22Rv1 (cell line): ENCODE measurements at regions not wholly inside any gene's neighbourhood (a gene's known extent, or its start where the extent isn't known, plus 50 kb on each side); places are given as distances from the start of the nearest gene placed in this dataset.

ENCODE experiments used
- ZFX ChIP-seq: fragments of 450-650 bp; IDR thresholded peaks from 2 replicates; pipeline ENCODE4 v1.6.1; 2017; ENCODE audit warnings: antibody characterized with exemption, borderline replicate concordance
- TF ChIP-seq, protein P1 (sequence below): fragments of 450-650 bp; IDR thresholded peaks from 2 replicates; pipeline ENCODE4 v1.5.1; 2017; ENCODE audit warnings: mild to moderate bottlenecking

DNA sequence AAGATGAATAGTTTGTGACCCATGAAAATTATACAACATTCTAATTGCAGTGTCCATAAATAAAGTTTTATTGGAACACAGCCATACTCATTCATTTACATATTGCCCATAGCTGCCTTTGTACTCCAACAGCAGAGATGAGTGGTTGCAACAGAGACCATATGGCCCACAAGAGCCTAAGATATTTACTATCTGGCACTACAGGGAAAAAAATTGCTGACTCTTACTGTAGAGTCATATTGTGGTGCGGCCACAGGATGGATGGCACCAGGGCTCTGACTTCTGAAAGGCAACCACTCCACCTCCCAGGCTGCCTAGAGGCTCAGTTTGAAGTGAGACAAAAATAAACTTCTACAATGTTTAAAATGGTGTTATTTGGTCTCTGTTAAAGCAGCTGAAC lies 404.0 kb upstream of the ATP5MC3 start:
- TF ChIP-seq, protein P1, sequence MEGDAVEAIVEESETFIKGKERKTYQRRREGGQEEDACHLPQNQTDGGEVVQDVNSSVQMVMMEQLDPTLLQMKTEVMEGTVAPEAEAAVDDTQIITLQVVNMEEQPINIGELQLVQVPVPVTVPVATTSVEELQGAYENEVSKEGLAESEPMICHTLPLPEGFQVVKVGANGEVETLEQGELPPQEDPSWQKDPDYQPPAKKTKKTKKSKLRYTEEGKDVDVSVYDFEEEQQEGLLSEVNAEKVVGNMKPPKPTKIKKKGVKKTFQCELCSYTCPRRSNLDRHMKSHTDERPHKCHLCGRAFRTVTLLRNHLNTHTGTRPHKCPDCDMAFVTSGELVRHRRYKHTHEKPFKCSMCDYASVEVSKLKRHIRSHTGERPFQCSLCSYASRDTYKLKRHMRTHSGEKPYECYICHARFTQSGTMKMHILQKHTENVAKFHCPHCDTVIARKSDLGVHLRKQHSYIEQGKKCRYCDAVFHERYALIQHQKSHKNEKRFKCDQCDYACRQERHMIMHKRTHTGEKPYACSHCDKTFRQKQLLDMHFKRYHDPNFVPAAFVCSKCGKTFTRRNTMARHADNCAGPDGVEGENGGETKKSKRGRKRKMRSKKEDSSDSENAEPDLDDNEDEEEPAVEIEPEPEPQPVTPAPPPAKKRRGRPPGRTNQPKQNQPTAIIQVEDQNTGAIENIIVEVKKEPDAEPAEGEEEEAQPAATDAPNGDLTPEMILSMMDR, result no peak
- no peak for TF ChIP-seq ZFX
